KMS-11 (cell line): ENCODE measurements at regions not wholly inside any gene's neighbourhood (a gene's known extent, or its start where the extent isn't known, plus 50 kb on each side); places are given as distances from the start of the nearest gene placed in this dataset.

Experiments used
- H2AFZ ChIP-seq: fragments of 200-600 bp; sonication (generic); 2 replicates; pipeline ENCODE4 v1.6.1; 2016; ENCODE audit warnings: antibody characterized with exemption, mixed run types, low read depth
- H3K27ac ChIP-seq: fragments of 200-600 bp; sonication (generic); 2 replicates; pipeline ENCODE4 v1.6.1; 2016; ENCODE audit warnings: mild to moderate bottlenecking, mixed run types
- H3K27me3 ChIP-seq: fragments of 200-600 bp; sonication (generic); 2 replicates; pipeline ENCODE4 v1.6.1; 2017; ENCODE audit warnings: mild to moderate bottlenecking, low read depth, mixed run types, moderate library complexity; ENCODE audit not compliant: insufficient read depth
- H3K36me3 ChIP-seq: fragments of 200-600 bp; sonication (generic); 2 replicates; pipeline ENCODE4 v1.6.1; 2017; ENCODE audit warnings: mild to moderate bottlenecking, mixed run types; ENCODE audit not compliant: insufficient read depth
- H3K4me1 ChIP-seq: fragments of 200-600 bp; sonication (generic); 2 replicates; pipeline ENCODE4 v1.6.1; 2016; ENCODE audit warnings: mild to moderate bottlenecking, low read depth, mixed run types; ENCODE audit not compliant: poor library complexity, severe bottlenecking
- H3K4me2 ChIP-seq: fragments of 200-600 bp; sonication (generic); 2 replicates; pipeline ENCODE4 v1.7.0; 2016; ENCODE audit warnings: mild to moderate bottlenecking, mixed run types
- H3K4me3 ChIP-seq: fragments of 200-600 bp; sonication (generic); IDR thresholded peaks from 2 replicates; pipeline ENCODE4 v1.6.1; 2017; ENCODE audit warnings: low read depth, low read length, mixed read lengths; ENCODE audit not compliant: insufficient read depth
- H3K79me2 ChIP-seq: fragments of 200-600 bp; sonication (generic); 2 replicates; pipeline ENCODE4 v1.6.1; 2016; ENCODE audit warnings: low read depth, mixed run types; ENCODE audit not compliant: insufficient read depth
- H3K9ac ChIP-seq: fragments of 200-600 bp; sonication (generic); 2 replicates; pipeline ENCODE4 v1.6.1; 2016; ENCODE audit warnings: mild to moderate bottlenecking, mixed run types
- H4K20me1 ChIP-seq: fragments of 200-600 bp; sonication (generic); 2 replicates; pipeline ENCODE4 v1.6.1; 2016; ENCODE audit warnings: mild to moderate bottlenecking, mixed run types; ENCODE audit not compliant: insufficient read depth
- TF ChIP-seq, protein P1 (sequence below): fragments of 200-600 bp; sonication (generic); conservative IDR thresholded peaks from 2 replicates; pipeline ENCODE4 v1.6.1; 2017; ENCODE audit warnings: low read depth, mild to moderate bottlenecking, antibody characterized with exemption, low read length, moderate library complexity, mixed read lengths

DNA sequence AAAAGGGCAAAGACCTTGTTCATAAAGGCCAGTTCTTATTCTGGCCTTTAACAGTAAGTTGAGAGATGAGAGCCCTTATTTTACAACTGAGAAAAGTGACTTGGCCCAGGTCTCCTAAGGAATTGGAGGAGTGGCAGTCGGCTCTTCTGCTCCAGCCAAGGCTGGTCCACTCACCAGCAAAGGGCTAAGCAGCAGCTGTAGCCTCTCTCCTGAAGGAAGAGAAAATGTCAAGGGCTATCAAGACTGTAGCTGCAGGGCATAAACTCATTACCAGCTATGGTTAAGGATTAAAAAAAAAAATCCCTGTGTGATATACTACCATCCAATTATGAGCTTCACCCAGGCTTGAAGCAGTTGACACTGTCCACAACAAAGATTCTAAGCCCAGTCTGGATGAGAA lies 138.6 kb upstream of the RAD23B start:
- no peaks in the 10 kb centered on the region for H3K4me1 ChIP-seq
- H3K79me2 ChIP-seq = no peaks in the 10 kb centered on the region
- H3K4me2 ChIP-seq = no peak overlapping the region
- no peaks in the 10 kb centered on the region for H3K27me3 ChIP-seq
- no peaks in the 10 kb centered on the region for H4K20me1 ChIP-seq
- no peak overlapping the region for H3K4me3 ChIP-seq
- H2AFZ ChIP-seq = no peak overlapping the region
- no peak overlapping the region for H3K27ac ChIP-seq
- no peak overlapping the region for H3K9ac ChIP-seq
- no peaks in the 10 kb centered on the region for H3K36me3 ChIP-seq
- TF ChIP-seq, protein P1, sequence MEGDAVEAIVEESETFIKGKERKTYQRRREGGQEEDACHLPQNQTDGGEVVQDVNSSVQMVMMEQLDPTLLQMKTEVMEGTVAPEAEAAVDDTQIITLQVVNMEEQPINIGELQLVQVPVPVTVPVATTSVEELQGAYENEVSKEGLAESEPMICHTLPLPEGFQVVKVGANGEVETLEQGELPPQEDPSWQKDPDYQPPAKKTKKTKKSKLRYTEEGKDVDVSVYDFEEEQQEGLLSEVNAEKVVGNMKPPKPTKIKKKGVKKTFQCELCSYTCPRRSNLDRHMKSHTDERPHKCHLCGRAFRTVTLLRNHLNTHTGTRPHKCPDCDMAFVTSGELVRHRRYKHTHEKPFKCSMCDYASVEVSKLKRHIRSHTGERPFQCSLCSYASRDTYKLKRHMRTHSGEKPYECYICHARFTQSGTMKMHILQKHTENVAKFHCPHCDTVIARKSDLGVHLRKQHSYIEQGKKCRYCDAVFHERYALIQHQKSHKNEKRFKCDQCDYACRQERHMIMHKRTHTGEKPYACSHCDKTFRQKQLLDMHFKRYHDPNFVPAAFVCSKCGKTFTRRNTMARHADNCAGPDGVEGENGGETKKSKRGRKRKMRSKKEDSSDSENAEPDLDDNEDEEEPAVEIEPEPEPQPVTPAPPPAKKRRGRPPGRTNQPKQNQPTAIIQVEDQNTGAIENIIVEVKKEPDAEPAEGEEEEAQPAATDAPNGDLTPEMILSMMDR = no peak

DNA sequence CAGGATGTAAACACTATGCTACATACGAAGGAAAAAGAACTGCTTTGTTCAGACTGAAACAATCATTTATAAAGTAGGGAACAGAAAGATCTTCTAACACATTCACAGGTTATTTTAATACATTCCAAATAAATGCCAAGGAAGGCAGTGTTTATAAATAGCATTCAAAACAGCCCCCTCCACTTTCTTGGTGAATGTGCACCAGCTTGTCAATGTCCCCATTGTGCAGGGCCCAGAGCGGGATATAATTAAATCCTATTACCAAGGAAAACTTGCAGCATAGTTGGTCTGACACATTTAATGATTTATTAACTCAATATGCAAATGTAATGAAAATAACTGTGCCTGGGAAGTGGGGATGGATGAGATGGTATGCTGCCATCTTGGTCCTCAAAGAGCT lies 135.9 kb upstream of the RAD23B start:
- no peak overlapping the region for H2AFZ ChIP-seq
- H4K20me1 ChIP-seq = no peaks in the 10 kb centered on the region
- H3K36me3 ChIP-seq = no peaks in the 10 kb centered on the region
- no peaks in the 10 kb centered on the region for H3K79me2 ChIP-seq
- no peaks in the 10 kb centered on the region for H3K27me3 ChIP-seq
- TF ChIP-seq, protein P1 = no peak
- H3K9ac ChIP-seq = no peak overlapping the region
- H3K27ac ChIP-seq = no peak overlapping the region
- H3K4me1 ChIP-seq = no peaks in the 10 kb centered on the region
- H3K4me3 ChIP-seq = no peak overlapping the region
- no peak overlapping the region for H3K4me2 ChIP-seq

DNA sequence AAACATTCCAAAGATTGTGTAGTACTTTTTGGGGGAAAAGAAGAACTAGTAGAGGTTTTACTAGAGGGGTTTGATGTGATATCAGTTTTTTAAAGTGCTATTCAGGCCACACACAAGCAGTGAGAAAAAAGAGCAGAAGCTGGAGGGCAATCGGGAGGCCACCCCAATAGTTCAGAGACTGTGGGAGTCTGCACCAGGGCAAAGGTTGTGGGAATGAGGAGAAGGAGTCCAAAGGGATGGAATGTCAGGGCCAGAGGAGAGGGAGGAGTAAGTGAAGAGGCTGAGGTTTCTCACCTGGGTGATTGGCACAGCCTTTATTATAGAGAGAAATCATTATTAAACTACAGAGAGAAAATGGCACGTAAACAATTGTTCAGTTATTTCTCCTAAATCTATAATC lies 134.9 kb upstream of the RAD23B start:
- no peak overlapping the region for H3K27ac ChIP-seq
- H4K20me1 ChIP-seq = no peaks in the 10 kb centered on the region
- no peaks in the 10 kb centered on the region for H3K27me3 ChIP-seq
- no peaks in the 10 kb centered on the region for H3K79me2 ChIP-seq
- no peak overlapping the region for H3K9ac ChIP-seq
- no peaks in the 10 kb centered on the region for H3K36me3 ChIP-seq
- H3K4me2 ChIP-seq = no peak overlapping the region
- TF ChIP-seq, protein P1 = no peak
- no peaks in the 10 kb centered on the region for H3K4me1 ChIP-seq
- no peak overlapping the region for H2AFZ ChIP-seq
- no peak overlapping the region for H3K4me3 ChIP-seq

DNA sequence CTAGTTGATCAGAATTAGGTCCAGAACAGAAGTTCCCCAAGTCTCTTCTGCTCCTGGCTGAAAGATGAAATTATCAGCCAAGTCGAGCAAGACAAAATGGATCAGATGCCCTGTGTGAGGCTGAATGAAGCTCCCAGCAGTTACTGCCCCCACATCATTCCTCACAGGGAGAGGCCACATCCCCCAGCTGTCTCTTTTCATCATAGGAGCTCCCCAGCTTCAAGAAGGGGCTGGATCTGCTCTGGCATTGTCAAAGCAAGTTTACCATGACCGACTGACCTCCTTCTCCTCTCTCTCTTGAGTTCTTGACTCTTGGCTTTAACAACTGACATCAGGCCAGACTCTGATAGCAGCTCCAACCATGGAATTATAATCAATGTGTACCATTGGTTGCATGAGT lies 133.3 kb upstream of the RAD23B start:
- Histone ChIP-seq H2AFZ (no peak overlapping the region), H3K4me3 (no peak overlapping the region), H3K79me2 (no peaks in the 10 kb centered on the region), H3K4me2 (no peak overlapping the region), H3K36me3 (no peaks in the 10 kb centered on the region), H3K9ac (no peak overlapping the region), H3K4me1 (no peaks in the 10 kb centered on the region), H3K27me3 (no peaks in the 10 kb centered on the region), H4K20me1 (no peaks in the 10 kb centered on the region), H3K27ac (no peak overlapping the region)
- TF ChIP-seq, protein P1 = no peak

DNA sequence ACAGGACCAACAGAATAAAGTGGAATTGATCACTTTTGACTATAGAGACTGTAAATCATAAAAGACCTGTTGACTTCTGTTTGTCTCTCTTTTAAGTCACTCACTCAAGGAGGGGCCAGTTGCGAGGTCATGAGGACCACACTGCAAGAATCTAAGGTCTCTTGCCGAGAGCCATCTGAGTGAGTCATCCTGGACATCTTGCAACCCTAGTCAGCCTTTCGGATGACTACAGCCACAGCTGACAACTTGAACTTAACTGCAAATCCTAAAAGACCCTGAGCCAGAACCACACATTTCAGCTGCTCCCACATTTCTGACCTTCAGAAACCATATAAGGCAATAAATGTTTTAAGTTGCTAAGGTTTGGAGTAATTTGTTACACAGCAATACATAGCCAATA lies 129.7 kb upstream of the RAD23B start:
- Histone ChIP-seq H3K9ac (no peak overlapping the region), H3K79me2 (no peaks in the 10 kb centered on the region), H3K4me1 (no peaks in the 10 kb centered on the region), H2AFZ (no peak overlapping the region), H4K20me1 (no peaks in the 10 kb centered on the region), H3K27me3 (no peaks in the 10 kb centered on the region), H3K4me3 (no peak overlapping the region), H3K4me2 (no peak overlapping the region), H3K27ac (no peak overlapping the region), H3K36me3 (no peaks in the 10 kb centered on the region)
- TF ChIP-seq, protein P1 = no peak
